ENCODE measurements at regions not wholly inside any gene's neighbourhood (a gene's known extent, or its start where the extent isn't known, plus 50 kb on each side); places are given as distances from the start of the nearest gene placed in this dataset.

GRCh38 chr12:65603438-65604351 is 220.6 kb upstream of the HMGA2 start:
- TF ChIP-seq CTCF (conservative IDR thresholded peaks at IDR 0.05), result no peak
- no peak for TF ChIP-seq EZH2 (IDR thresholded peaks at IDR 0.05; ENCODE audit: low read depth)

Data from PC-9 (cell line).